ENCODE measurements at regions not wholly inside any gene's neighbourhood (a gene's known extent, or its start where the extent isn't known, plus 50 kb on each side); places are given as distances from the start of the nearest gene placed in this dataset.

GRCh38 chr6:134381959-134382358, 64.0 kb upstream of the SGK1 start:
- TF ChIP-seq, protein P1, sequence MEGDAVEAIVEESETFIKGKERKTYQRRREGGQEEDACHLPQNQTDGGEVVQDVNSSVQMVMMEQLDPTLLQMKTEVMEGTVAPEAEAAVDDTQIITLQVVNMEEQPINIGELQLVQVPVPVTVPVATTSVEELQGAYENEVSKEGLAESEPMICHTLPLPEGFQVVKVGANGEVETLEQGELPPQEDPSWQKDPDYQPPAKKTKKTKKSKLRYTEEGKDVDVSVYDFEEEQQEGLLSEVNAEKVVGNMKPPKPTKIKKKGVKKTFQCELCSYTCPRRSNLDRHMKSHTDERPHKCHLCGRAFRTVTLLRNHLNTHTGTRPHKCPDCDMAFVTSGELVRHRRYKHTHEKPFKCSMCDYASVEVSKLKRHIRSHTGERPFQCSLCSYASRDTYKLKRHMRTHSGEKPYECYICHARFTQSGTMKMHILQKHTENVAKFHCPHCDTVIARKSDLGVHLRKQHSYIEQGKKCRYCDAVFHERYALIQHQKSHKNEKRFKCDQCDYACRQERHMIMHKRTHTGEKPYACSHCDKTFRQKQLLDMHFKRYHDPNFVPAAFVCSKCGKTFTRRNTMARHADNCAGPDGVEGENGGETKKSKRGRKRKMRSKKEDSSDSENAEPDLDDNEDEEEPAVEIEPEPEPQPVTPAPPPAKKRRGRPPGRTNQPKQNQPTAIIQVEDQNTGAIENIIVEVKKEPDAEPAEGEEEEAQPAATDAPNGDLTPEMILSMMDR (IDR thresholded peaks at IDR 0.05): no peak
- TF ChIP-seq POLR2A (IDR thresholded peaks at IDR 0.05): no peak

All from transverse colon (tissue), 3 donors.